Epidermal melanocyte (primary cell): ENCODE measurements at regions not wholly inside any gene's neighbourhood (a gene's known extent, or its start where the extent isn't known, plus 50 kb on each side); places are given as distances from the start of the nearest gene placed in this dataset.
"Not testable (repeated sequence)": the region's sequence is repeated elsewhere in the genome, so short reads cannot be mapped to it uniquely, and the experiment has no call there.

Experiments used
- DNase-seq: peaks from one replicate; pipeline ENCODE4 v3.0.0; 2011; ENCODE audit warnings: low spot score; ENCODE audit not compliant: insufficient read length

DNA sequence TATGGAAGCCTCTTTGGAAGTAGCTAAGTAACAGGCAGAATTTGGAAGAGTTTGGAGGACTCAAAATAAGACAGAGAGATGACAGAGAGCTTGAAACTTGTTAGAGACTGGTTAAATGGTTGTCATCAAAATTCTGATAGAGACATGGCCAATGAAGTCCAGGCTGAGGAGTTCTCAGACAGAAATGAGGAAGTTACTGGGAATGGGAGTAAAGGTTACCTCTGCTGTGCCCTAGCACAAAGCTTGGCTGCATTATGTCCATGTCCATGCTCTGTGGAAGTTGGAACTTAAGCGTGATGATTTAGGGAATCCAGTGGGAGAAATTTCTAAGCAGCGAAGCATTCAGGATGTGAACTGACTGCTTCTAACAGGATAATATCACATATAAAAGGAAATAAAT is 146.2 kb upstream of the NDST4 start:
- no peak for DNase-seq

DNA sequence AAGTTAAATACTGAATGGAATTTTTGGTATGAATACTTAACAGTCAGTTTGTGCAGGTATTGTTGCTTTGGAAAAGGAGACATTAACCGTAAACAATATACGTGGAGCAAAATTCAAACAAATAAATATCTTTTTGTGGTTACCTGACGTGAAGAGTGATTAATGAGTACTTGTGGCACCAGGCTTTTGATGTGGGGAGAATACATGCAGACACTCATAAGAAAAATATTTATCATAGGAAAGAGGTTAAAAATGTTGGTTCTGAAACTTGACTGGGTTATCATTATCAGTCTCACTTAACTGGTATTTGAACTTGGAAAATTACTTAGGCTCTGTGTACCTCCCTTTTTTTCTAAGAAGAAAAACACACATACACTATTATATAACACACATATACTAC is 136.4 kb upstream of the NDST4 start:
- no peak for DNase-seq

DNA sequence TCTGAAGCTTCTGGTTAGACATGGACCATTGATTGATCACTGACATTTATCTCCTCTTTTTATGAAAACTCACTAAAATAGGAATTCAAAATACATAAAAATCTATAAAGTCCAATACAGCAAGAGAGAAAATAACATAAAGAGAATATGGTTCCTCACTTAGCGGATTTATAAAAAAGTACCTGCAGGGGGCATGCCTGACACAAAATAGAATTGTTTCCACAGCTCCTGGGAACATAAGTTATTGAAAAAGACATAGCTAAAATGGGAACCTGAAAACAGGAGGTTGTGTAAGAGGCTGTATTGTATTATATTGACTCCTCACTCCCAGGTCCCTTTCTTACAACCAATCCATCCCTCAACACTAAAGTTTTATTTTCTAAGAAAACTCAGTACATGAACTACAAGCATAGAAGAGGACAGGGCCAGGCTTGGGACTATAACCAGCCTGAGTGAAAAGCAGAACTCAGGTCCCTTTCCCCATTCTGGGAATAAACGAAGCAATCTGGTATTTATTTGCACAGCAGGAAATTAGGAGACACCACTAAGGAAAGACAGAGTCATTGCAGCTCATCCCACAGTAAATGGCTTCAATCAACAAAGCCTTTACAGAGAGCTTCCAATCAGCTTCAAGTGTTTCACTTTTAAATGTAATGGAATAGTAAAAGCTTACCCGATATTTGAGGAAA is 121.1 kb upstream of the NDST4 start:
- DNase-seq = no peak

DNA sequence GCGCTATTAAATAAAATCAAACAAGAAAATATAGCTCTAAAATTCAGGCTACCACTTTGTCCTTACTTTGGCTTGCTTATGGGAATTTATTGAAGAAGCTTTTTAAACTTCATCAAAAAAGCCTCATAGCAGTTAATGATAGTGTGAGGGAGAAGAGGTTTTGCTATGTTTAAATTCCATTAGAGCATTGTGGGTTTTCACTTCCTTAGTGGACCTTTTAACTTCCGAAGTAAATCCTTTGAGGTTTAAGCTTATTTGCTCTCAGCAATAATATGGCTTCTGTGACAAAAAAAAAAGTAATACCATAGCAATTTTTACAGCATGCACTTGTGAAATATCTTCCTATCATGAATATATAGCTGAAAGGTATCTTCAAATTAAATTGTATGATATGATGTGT is 120.2 kb upstream of the NDST4 start:
- no peak for DNase-seq

DNA sequence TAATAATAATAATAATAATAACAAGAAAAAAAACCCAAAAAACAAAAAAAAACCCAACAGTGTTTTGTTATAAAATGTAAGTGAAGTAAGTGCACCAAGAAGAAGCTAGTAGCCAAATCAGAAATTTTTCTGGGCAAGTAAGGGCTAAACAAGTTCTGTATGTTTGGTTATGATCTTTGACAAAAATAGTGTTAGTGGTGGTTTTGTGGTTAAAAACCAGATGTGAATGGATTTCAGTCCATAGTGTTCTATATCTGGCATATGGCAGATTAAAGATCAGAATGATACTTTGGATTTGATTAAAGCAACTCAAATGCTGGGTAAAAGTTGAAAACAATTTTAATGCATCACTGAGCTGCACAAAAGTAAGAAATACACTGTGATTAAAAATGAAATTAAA is 116.5 kb upstream of the NDST4 start:
- no peak for DNase-seq

DNA sequence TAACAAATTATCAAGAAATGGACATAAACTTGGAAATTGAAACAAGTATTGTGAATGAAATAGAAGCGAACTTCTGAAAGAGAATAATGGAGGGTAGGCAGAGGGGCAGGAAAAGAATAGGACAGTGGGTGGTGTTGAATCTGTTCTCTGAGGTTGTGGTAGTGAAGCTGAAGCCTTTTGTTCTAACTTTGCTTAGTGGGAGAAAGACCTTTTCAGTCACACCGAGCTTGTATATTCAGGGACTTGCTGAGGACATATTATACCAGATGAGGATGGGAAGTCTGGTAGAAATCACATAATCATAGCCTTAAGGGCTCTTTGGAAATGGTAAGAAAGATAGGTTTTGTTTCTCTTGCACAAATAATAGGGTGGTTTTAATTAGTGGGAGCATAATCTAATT is 115.4 kb upstream of the NDST4 start:
- no peak for DNase-seq

DNA sequence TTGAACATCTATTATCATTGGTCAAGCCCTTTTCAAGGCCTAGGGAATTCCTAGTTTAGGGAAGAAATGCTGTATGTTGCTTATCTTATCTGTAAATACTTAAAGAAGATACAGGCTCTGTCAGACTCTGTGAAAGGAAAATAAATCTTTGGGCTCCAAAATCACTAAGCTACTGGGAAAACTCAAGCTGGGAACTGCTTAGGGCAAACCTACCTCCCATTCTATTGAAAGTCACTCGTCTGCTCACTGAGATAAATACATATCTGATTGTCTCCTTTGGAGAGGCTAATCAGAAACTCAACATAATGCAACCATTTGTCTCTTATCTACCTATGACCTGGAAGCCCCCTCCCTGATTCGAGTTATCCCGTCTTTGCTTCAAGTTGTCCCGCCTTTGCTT is 108.6 kb upstream of the NDST4 start:
- no peak for DNase-seq

DNA sequence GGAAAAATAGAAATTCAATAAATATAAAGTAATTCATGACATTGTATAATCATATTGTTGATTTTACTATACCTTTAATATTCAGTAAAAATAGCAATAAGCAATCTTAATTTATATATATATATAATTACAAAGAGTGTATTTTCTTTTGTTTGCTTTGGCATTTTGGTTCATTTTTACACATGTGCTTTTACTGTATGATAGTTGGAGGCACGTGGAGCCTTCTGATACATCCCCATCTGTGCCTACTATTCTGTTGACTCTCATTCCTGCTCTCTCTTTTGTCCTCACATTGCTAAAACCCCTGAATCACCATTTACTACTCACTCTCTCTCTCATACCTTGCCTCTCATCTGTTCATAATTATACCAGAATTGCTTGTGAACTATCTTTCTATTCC is 106.4 kb upstream of the NDST4 start:
- DNase-seq = no peak

DNA sequence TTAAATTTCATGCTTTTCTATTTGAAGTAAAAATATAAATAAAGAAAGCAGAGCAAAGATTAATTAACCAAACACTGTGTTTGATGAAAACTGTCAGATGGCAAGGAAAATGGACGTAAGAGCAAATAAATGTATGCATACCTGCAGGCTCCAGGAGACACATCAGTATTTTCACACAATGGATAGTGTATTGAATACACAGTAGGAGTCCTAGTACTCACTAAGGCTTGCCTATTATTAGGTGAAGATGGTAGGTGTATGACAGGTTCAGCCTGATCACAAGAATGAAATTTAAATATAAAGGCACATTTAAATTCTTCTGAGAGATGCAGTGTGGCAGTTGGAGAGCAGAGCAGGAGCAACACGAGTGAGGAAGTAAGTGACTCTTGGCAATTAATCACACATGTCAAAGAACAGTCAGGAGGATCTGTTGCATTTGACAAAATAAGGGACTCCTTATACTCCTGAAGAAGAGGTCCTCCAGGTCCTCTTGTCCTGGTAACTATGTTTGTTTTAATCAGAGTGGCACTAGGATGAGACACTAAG is 106.0 kb upstream of the NDST4 start:
- DNase-seq = no peak

DNA sequence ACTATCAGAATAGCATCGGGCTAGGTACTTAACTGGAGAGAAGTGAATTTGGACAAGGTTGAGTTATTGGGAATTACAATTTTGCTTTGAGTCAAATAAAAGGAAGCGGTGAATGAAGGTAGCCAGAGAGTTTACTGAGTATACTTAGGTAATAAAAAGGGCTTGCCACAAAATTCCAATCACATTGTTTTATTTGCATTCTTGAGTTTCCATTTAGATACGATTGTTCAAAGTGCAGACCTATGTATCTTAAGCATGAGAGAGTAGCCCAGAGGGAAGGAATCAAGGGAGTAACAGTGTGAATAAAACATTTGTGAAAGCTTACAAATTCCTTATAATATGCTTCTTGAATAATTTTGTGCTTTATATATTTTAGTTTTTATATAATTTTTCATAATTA is 102.5 kb upstream of the NDST4 start:
- DNase-seq = no peak

DNA sequence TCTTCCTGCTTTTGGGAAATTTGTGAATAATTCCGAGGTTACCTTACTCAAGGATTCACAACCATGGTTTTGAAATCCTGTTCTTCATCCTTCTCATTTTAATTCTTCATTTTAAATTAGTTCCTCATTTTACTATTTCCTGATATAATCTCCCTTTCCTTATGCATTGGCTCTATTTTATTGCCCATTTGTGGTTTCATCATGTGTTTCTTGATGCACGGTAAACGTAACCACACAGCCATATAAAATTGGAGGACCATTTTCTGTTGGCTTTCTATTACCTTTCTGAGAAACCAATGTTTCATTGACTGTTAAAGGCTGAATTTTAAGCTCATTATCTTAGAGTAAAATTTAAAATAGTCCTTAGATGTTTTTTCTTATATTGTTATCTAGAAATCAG is 100.3 kb upstream of the NDST4 start:
- DNase-seq = no peak

DNA sequence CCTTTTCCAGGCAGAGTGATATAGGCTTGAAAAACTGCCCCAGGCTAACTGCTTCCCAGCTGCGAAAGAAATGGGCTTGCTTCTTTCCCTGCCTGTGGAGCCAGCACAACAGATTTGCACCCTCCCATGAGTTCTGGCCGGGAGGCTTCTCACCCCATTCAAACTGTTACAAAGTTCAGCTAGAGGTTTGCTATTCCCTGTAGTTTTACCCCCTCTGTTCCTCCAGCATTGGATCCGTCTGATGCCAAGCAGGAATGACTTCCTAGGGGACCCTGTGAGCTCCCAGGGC is 87.6 kb upstream of the NDST4 start:
- DNase-seq = no peak

DNA sequence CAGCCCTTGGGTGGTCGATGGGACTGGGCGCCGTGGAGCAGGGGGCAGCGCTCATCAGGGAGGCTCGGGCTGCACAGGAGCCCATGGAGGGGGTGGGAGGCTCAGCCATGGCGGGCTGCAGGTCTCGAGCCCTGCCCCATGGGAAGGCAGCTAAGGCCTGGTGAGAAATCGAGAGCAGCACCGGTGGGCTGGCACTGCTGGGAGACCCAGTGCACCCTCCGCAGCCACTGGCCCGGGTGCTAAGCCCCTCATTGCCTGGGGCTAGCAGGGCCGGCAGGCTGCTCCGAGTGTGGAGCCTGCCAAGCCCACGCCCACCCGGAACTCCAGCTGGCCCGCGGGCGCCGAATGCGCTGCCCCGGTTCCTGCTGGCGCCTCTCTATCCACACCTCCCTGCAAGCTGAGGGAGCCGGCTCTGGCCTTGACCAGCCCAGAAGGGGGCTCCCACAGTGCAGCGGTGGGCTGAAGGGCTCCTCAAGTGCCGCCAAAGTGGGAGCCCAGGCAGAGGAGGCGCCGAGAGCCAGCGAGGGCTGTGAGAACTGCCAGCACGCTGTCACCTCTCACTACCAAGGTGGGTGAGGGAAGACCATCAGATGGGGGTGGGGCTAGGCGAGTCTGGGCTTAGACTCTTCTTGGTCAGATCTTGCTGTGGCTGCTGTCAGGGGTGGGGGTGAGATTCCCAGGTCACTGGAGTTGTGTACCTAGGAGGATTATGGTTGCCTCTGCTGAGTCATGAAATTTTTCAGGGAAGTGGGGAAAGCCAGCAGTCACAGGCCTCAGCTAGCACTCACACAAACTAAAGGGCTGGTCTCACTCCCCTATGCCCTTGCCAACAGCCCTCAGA is 87.0 kb upstream of the NDST4 start:
- not testable (repeated sequence) for DNase-seq

DNA sequence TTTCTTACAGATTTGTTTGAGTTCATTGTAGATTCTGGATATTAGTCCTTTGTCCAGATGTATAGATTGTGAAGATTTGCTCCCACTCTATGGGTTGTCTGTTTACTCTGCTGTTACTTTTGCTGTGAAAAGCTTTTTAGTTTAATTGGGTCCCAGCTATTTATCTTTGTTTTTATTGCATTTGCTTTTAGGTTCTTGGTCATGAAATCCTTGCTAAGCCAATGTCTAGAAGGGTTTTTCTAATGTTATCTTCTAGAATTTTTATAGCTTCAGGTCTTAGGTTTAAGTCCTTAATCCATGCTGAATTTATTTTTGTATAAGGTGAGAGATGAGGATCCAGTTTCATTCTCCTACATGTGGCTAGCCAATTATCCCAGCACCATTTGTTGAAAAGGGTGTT is 81.2 kb upstream of the NDST4 start:
- DNase-seq = not testable (repeated sequence)

DNA sequence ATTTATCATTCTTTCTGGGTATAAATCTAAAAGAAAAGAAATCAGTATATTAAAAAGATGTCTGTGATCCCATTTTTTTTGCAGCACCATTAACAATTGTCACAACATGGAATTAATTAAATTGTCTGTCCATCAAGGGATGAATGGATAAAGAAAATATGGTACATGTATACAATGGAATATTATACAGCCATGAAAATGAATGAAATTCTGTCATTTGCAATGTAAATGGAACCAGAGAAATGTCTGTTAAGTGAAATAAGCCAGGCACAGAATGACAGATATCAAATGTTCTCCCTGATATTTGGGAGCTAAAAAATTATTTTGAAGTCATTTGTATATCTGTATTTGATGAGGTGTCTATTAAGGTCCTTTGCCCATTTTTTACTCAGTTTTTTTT is 77.1 kb upstream of the NDST4 start:
- DNase-seq = no peak

DNA sequence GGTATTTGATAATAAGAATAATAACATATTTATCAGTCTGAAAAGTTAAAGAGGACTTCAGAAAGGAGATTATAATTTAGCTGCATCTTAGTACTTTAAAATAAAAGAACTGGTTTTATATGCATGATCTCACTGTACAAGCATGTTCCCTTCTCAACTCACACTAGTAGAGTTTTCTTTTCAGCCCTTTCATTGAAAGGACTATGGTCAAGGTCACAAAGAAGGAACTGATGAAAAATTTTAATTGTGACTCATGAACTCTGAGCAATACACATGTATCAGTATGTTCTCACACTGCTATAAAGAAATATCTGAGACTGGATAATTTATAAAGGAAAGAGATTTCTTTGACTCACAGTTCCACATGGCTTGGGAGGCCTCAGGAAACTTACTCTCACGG is 73.7 kb upstream of the NDST4 start:
- DNase-seq = no peak

DNA sequence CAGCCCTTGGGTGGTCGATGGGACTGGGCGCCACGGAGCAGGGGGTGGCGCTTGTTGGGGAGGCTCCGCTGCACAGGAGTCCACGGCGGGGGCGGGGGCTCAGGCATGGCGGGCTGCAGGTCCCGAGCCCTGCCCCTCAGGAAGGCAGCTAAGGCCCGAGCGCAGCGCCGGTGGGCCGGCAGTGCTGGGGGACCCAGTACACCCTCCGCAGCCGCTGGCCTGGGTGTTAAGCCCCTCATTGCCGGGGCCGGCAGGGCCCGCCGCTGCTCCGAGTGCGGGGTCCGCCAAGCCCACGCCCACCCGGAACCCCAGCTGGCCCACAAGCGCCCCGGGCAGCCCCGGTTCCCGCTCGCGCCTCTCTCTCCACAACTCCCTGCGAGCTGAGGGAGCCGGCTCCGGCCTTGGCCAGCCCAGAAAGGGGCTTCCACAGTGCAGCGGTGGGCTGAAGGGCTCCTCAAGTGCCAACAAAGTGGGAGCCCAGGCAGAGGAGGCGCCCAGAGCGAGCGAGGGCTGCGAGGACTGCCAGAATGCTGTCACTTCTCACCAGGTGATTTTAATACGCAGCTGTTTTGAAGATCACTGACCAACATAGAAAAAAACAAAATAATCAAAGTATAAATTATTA is 66.1 kb upstream of the NDST4 start:
- DNase-seq = not testable (repeated sequence)

DNA sequence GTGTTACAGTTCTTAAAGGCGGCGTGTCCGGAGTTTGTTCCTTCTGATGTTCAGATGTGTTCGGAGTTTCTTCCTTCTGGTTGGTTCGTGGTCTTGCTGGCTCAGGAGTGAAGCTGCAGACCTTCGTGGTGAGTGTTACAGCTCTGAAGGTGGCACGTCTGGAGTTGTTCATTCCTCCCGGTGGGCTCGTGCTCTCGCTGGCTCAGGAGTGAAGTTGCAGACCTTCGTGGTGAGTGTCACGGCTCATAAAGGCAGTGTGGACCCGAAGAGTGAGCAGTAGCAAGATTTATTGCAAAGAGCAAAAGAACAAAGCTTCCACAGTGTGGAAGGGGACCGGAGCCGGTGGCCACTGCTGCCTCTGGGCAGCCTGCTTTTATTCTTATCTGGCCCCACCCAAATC is 65.3 kb upstream of the NDST4 start:
- not testable (repeated sequence) for DNase-seq

DNA sequence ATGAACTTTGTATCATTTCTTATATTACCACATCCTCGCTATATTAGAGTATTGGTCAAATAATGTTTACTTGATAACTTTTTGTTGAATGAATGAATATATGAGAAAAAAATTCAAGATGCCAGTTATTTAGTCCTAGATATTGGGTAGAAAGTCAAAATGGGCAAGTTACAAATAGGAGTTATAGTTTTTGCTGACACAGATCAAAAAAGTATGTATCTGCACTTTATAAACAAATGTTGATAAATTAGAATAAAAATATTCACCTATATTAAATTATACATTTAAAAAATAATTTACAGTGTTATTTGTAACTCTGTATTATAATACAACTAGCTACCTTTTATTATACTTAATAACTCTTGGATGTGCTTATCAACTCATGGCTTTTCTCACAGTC is 57.8 kb upstream of the NDST4 start:
- no peak for DNase-seq

DNA sequence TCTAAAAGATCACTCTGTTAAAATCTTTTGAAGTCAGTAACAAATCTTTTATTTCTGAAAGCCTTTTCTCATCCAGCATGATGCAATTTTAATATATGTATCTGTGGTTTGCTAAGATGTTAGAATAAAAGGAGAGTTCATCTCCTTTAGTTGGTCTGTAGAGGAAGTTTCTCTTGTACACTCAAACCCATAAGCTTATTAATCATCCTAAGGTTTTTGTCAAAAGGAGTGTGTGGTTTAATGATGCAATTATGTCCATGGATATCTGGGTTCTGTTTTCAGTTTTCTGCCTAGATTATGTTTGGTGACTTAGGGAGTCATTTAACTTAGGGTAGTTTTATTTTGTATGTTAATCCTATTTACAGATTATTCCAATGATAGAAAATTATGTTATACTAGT is 52.1 kb upstream of the NDST4 start:
- DNase-seq = no peak
